ENCODE measurements at regions not wholly inside any gene's neighbourhood (a gene's known extent, or its start where the extent isn't known, plus 50 kb on each side); places are given as distances from the start of the nearest gene placed in this dataset.
"Not testable (repeated sequence)": the region's sequence is repeated elsewhere in the genome, so short reads cannot be mapped to it uniquely, and the experiment has no call there.

DNA sequence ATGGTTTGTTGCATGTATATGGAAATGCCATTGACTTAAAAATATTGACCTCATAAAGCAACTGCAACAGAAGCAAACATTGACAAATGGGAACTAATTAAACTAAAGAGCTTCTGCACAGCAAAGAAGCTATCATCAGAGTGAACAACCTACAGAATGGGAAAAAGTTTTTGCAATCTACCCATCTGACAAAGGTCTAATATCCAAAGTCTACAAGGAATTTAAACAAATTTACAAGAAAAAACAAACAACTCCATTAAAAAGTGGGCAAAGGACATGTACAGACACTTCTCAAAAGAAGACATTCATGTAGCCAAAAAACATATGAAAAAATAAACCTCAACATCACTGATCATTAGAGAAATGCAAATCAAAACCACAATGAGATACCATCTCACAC lies 99.7 kb upstream of the ARG1 start:
- TF ChIP-seq, protein P1, sequence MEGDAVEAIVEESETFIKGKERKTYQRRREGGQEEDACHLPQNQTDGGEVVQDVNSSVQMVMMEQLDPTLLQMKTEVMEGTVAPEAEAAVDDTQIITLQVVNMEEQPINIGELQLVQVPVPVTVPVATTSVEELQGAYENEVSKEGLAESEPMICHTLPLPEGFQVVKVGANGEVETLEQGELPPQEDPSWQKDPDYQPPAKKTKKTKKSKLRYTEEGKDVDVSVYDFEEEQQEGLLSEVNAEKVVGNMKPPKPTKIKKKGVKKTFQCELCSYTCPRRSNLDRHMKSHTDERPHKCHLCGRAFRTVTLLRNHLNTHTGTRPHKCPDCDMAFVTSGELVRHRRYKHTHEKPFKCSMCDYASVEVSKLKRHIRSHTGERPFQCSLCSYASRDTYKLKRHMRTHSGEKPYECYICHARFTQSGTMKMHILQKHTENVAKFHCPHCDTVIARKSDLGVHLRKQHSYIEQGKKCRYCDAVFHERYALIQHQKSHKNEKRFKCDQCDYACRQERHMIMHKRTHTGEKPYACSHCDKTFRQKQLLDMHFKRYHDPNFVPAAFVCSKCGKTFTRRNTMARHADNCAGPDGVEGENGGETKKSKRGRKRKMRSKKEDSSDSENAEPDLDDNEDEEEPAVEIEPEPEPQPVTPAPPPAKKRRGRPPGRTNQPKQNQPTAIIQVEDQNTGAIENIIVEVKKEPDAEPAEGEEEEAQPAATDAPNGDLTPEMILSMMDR (IDR thresholded peaks at IDR 0.05) = not testable (repeated sequence)
- TF ChIP-seq SIN3A (IDR thresholded peaks at IDR 0.05; ENCODE audit: borderline replicate concordance, insufficient read depth, low read depth, low read length); POLR2AphosphoS5 (IDR thresholded peaks at IDR 0.05; ENCODE audit: low read depth, low read length); TCF7L2 (IDR thresholded peaks at IDR 0.05; ENCODE audit: low read depth, low read length): not testable (repeated sequence)
- TF ChIP-seq, protein P2, sequence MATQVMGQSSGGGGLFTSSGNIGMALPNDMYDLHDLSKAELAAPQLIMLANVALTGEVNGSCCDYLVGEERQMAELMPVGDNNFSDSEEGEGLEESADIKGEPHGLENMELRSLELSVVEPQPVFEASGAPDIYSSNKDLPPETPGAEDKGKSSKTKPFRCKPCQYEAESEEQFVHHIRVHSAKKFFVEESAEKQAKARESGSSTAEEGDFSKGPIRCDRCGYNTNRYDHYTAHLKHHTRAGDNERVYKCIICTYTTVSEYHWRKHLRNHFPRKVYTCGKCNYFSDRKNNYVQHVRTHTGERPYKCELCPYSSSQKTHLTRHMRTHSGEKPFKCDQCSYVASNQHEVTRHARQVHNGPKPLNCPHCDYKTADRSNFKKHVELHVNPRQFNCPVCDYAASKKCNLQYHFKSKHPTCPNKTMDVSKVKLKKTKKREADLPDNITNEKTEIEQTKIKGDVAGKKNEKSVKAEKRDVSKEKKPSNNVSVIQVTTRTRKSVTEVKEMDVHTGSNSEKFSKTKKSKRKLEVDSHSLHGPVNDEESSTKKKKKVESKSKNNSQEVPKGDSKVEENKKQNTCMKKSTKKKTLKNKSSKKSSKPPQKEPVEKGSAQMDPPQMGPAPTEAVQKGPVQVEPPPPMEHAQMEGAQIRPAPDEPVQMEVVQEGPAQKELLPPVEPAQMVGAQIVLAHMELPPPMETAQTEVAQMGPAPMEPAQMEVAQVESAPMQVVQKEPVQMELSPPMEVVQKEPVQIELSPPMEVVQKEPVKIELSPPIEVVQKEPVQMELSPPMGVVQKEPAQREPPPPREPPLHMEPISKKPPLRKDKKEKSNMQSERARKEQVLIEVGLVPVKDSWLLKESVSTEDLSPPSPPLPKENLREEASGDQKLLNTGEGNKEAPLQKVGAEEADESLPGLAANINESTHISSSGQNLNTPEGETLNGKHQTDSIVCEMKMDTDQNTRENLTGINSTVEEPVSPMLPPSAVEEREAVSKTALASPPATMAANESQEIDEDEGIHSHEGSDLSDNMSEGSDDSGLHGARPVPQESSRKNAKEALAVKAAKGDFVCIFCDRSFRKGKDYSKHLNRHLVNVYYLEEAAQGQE (IDR thresholded peaks at IDR 0.05; ENCODE audit: insufficient read depth in 1 of 2, low read depth in 2 of 2, low read length in 1 of 2) = not testable (repeated sequence)
